AG10803 (cell line): ENCODE measurements at regions not wholly inside any gene's neighbourhood (a gene's known extent, or its start where the extent isn't known, plus 50 kb on each side); places are given as distances from the start of the nearest gene placed in this dataset.

ENCODE experiments used
- DNase-seq: peaks from one replicate; pipeline ENCODE4 v3.0.0; 2010; ENCODE audit warnings: low read depth
- H3K4me3 ChIP-seq: 2 replicates; pipeline ENCODE4 v1.5.1; 2011; ENCODE audit warnings: mild to moderate bottlenecking, low read length, control low read depth
- CTCF ChIP-seq: conservative IDR thresholded peaks from 2 replicates; pipeline ENCODE4 v1.5.1; 2011; ENCODE audit warnings: mild to moderate bottlenecking, low read length, control low read depth, inconsistent platforms

GRCh38 chr5:28691526-28691925 lies 1653.1 kb upstream of the CDH9 start:
- DNase-seq, result no peak
- no peak for TF ChIP-seq CTCF
- no peak overlapping the region for H3K4me3 ChIP-seq

- TF ChIP-seq CTCF, result no peak
- DNase-seq, result no peak
- no peak overlapping the region for H3K4me3 ChIP-seq
Measured at GRCh38 chr5:28685794-28686193, 1647.4 kb upstream of the CDH9 start.

GRCh38 chr5:28678899-28679298 lies 1640.5 kb upstream of the CDH9 start:
- no peak for TF ChIP-seq CTCF
- H3K4me3 ChIP-seq, result no peak overlapping the region
- no peak for DNase-seq

GRCh38 chr5:28666110-28666509 lies 1627.7 kb upstream of the CDH9 start:
- TF ChIP-seq CTCF, result no peak
- no peak for DNase-seq

GRCh38 chr5:28648108-28648507 lies 1609.7 kb upstream of the CDH9 start:
- no peak for DNase-seq
- TF ChIP-seq CTCF, result no peak
- no peak overlapping the region for H3K4me3 ChIP-seq

More at GRCh38 chr5:28666110-28666509, 1627.7 kb upstream of the CDH9 start:
- H3K4me3 ChIP-seq, result no peak overlapping the region

GRCh38 chr5:28632607-28633006 lies 1594.2 kb upstream of the CDH9 start:
- no peak overlapping the region for H3K4me3 ChIP-seq
- TF ChIP-seq CTCF, result no peak
- DNase-seq, result no peak

GRCh38 chr5:28603869-28604268 lies 1565.5 kb upstream of the CDH9 start:
- no peak for DNase-seq
- no peak overlapping the region for H3K4me3 ChIP-seq
- TF ChIP-seq CTCF, result no peak
